Uterus (tissue), 3 donors: ENCODE measurements at regions not wholly inside any gene's neighbourhood (a gene's known extent, or its start where the extent isn't known, plus 50 kb on each side); places are given as distances from the start of the nearest gene placed in this dataset.

ENCODE experiments used
- DNase-seq, 2 donors: peaks; one replicate each; pipeline ENCODE4 v3.0.0-alpha.2; 2019 to 2020
- H3K27ac ChIP-seq, 2 donors: fragments of 200-600 bp; sonication (generic); 1 replicate in 1 of 2; 2 replicates in 1 of 2; pipeline ENCODE4 v1.5.1; 2016 to 2018
- H3K27me3 ChIP-seq, 2 donors: fragments of 200-600 bp; sonication (generic); one replicate each; pipeline ENCODE4 v1.5.1; 2018 to 2019; ENCODE audit warnings: control low read depth in 1 of 2
- H3K36me3 ChIP-seq, 2 donors: fragments of 200-600 bp; sonication (generic); one replicate each; pipeline ENCODE4 v1.5.1; 2019; ENCODE audit warnings: control low read depth in 1 of 2
- H3K4me1 ChIP-seq, 2 donors: fragments of 200-600 bp; sonication (generic); one replicate each; pipeline ENCODE4 v1.5.1; 2018 to 2019; ENCODE audit warnings: control low read depth in 1 of 2
- H3K4me3 ChIP-seq, 2 donors: fragments of 200-600 bp; sonication (generic); 1 replicate in 1 of 2; 2 replicates in 1 of 2; pipeline ENCODE4 v1.5.1; 2018 to 2019; ENCODE audit warnings: mild to moderate bottlenecking in 1 of 2
- H3K9me3 ChIP-seq, 2 donors: fragments of 200-600 bp; sonication (generic); one replicate each; pipeline ENCODE4 v1.5.1; 2019; ENCODE audit warnings: control low read depth in 1 of 2
- CTCF ChIP-seq, 4 experiments: fragments of 200-600 bp in 2 of 4; fragments of 450-650 bp in 2 of 4; sonication (generic) in 2 of 4; IDR thresholded peaks; one replicate each; pipeline ENCODE4 v1.5.1; 2016 to 2019; ENCODE audit warnings: antibody characterized with exemption in 4 of 4, mild to moderate bottlenecking in 2 of 4, moderate library complexity in 1 of 4
- POLR2A ChIP-seq, 2 donors: fragments of 450-650 bp; IDR thresholded peaks; one replicate each; pipeline ENCODE4 v1.6.1; 2016; ENCODE audit warnings: antibody characterized with exemption in 2 of 2, mild to moderate bottlenecking in 1 of 2, moderate library complexity in 1 of 2
- intact Hi-C: fragments of 100-400 bp; cut with DNase I; formaldehyde crosslinking; loops from one replicate; pipeline ENCODE4 v1.15.1; 2023; ENCODE audit warnings: low total_unique reads
- donor health status: DM: yes; HTN: yes; CAD: no.

GRCh38 chr1:67952071-67952470, 98.4 kb downstream of the DIRAS3 start:
- Histone ChIP-seq H3K4me1 (peaks cover 0 to 6% of the 10 kb centered on the region in 2 donors), H3K27me3 (no peaks in the 10 kb centered on the region), H3K4me3 (no peak overlapping the region), H3K9me3 (no peaks in the 10 kb centered on the region), H3K27ac (no peak overlapping the region), H3K36me3 (no peaks in the 10 kb centered on the region)
- intact Hi-C loops: no loop called here
- no peak for DNase-seq
- no peak for TF ChIP-seq POLR2A (IDR thresholded peaks at IDR 0.05)

- Histone ChIP-seq H3K27ac (no peak overlapping the region), H3K9me3 (no peaks in the 10 kb centered on the region), H3K4me1 (no peaks in the 10 kb centered on the region), H3K4me3 (no peak overlapping the region), H3K36me3 (no peaks in the 10 kb centered on the region), H3K27me3 (no peaks in the 10 kb centered on the region)
- intact Hi-C loops: no loop called here
- DNase-seq: no peak
- TF ChIP-seq POLR2A (IDR thresholded peaks at IDR 0.05) (no peak), CTCF (IDR thresholded peaks at IDR 0.05) (no peak)
These were observed 99.4 kb downstream of the DIRAS3 start for GRCh38 chr1:67951014-67951413.

- intact Hi-C loops: no loop called here
- TF ChIP-seq CTCF (IDR thresholded peaks at IDR 0.05) (no peak), POLR2A (IDR thresholded peaks at IDR 0.05) (no peak)
- Histone ChIP-seq H3K36me3 (no peaks in the 10 kb centered on the region), H3K4me3 (no peak overlapping the region), H3K27me3 (no peaks in the 10 kb centered on the region), H3K4me1 (no peaks in the 10 kb centered on the region), H3K9me3 (no peaks in the 10 kb centered on the region), H3K27ac (no peak overlapping the region)
- no peak for DNase-seq
These were observed 102.0 kb downstream of the DIRAS3 start for GRCh38 chr1:67948151-67949080.

GRCh38 chr1:67947114-67947513, 103.3 kb downstream of the DIRAS3 start:
- no peaks in the 10 kb centered on the region for H3K36me3 ChIP-seq
- no peaks in the 10 kb centered on the region for H3K4me1 ChIP-seq
- no peak overlapping the region for H3K4me3 ChIP-seq
- no peaks in the 10 kb centered on the region for H3K27me3 ChIP-seq
- H3K9me3 ChIP-seq: no peaks in the 10 kb centered on the region
- intact Hi-C loops: no loop called here
- H3K27ac ChIP-seq: no peak overlapping the region
- TF ChIP-seq POLR2A (IDR thresholded peaks at IDR 0.05) (no peak), CTCF (IDR thresholded peaks at IDR 0.05) (no peak)
- DNase-seq: no peak

GRCh38 chr1:67945733-67946374, 104.6 kb downstream of the DIRAS3 start:
- Histone ChIP-seq H3K9me3 (no peaks in the 10 kb centered on the region), H3K36me3 (no peaks in the 10 kb centered on the region), H3K4me3 (no peak overlapping the region), H3K4me1 (no peaks in the 10 kb centered on the region), H3K27ac (no peak overlapping the region), H3K27me3 (no peaks in the 10 kb centered on the region)
- no peak for DNase-seq
- intact Hi-C loops: no loop called here
- TF ChIP-seq POLR2A (IDR thresholded peaks at IDR 0.05): no peak
- TF ChIP-seq CTCF (IDR thresholded peaks at IDR 0.05): no peak
